GM21528 (cell line): ENCODE measurements at regions not wholly inside any gene's neighbourhood (a gene's known extent, or its start where the extent isn't known, plus 50 kb on each side); places are given as distances from the start of the nearest gene placed in this dataset.

Experiments used
- ATAC-seq: cut with Tn5 transposase; IDR thresholded peaks from one replicate; pipeline ENCODE4 v1.9.1; 2021; ENCODE audit warnings: mild to moderate bottlenecking, moderate library complexity; ENCODE audit not compliant: unreplicated experiment, low FRiP score

- ATAC-seq = no peak
Measured at GRCh38 chr9:16322849-16323248, 547.6 kb downstream of the BNC2 start.

DNA sequence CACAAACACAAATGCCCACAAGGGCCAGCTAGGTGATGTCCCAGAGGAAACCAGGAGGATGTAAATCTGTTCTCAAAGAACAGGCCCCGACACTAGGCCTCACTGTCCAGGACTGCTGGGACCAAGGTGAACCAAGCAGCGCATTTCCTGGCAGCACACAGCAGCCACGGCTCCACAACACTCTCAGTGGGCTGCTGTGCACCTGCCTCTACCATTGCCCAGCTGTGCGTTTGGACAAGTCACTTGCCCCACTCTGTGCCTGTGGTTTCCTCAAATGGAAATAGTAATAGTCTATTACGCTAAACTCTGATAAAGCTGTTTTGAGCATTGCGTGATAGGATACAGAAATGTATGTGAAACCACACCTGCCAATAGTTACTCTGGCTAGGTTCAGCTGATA is 544.5 kb downstream of the BNC2 start:
- ATAC-seq = no peak

- ATAC-seq = no peak
Measured at GRCh38 chr9:16328349-16328748, 542.1 kb downstream of the BNC2 start.

DNA sequence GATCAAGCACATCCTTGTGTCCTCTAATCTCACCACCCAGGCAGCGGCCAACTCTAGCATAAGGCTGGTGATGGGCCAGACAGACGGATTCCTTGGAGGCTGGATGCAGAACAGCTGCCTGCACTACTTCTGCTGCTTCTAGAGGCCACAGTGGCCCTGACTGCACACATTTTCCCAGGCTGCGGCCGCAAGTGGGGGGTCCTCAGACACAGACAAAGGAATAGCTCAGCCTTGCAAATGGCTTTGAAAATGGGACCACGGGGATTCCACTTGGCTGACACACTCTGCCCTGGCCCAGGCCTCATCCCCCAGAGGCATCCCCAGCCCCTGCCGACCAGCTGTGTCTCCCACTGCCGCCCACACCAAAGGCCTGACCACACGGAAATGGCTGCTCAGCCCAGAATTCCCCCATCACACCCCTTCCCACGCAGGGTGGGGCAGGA is 540.8 kb downstream of the BNC2 start:
- ATAC-seq = no peak

DNA sequence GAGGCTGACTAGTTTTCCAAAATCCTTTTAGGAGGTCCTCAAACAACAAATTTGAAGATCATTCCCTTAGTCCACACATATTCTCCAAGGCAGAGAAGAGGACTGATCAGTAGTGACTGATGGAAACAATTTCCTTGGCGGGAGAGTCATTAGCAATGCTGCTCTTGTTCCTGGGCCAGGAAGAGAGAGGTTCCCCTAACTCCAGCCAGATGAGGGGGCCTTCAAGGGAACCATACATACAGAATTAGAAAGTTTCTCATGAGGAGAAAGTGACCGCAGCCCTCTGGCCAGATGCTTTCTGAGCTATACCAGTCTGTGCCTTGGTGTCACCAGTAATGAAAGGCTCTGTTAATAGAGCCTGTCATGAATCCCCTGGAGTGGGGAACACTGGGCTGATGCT is 539.4 kb downstream of the BNC2 start:
- ATAC-seq = no peak

DNA sequence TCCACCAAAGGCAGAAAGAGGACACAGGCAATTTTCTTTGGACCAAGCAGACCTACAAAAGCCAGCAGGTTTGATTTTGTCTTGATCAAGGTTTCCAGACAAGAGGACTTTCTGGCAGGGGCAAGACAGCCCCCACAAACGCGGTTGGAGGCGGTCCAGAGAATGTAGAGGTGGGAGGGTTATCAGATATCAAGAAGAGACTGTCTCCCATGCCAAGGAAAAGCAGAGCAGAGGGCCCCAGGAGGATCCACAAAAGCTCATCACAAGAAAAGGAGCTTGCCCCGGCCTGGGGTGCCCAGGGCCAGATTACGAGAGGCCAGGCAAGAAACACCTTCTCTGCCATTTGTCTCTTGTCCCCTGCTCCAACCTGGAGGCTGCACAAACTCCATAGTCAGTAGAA is 538.9 kb downstream of the BNC2 start:
- ATAC-seq = no peak

- ATAC-seq = no peak
Measured at GRCh38 chr9:16333691-16334090, 536.8 kb downstream of the BNC2 start.

DNA sequence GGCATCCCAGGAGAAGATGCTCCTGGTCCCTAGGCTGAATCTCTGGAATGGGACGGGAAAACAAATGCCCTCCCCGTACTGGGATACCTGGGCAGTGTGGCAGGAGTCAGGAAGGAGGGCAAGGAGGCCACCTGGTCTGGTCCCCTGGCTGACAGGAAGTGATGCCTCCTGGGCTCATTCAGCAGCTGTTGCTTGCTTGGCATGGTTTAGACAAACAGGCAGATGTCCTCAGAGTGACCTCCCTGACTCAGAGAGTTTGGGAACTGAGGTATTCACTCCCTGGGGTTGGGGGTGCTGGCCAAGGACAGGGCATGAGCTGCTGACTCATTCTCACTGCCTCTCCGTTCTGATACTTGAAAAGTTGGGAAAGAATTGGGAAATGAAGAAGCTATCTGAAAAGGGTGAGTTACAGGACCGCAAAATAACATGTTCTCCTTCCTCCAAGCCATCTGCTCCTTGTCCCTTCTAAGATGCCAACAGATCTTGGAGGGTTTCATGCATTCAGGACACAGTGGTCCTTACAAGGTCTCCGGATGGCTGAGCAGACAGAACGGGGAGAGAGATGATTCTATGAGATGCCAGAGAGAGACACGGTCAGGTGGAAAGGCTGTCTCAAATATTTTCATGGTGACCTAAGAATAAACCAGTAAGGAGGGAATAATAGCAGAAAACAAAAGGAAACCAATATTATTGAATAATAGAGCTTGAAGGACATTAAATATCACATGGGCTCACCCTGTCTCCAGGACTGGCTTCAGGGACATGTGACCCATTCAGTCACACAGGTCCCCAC is 534.5 kb downstream of the BNC2 start:
- ATAC-seq = no peak

- ATAC-seq = no peak
Measured at GRCh38 chr9:16336833-16337232, 533.6 kb downstream of the BNC2 start.

DNA sequence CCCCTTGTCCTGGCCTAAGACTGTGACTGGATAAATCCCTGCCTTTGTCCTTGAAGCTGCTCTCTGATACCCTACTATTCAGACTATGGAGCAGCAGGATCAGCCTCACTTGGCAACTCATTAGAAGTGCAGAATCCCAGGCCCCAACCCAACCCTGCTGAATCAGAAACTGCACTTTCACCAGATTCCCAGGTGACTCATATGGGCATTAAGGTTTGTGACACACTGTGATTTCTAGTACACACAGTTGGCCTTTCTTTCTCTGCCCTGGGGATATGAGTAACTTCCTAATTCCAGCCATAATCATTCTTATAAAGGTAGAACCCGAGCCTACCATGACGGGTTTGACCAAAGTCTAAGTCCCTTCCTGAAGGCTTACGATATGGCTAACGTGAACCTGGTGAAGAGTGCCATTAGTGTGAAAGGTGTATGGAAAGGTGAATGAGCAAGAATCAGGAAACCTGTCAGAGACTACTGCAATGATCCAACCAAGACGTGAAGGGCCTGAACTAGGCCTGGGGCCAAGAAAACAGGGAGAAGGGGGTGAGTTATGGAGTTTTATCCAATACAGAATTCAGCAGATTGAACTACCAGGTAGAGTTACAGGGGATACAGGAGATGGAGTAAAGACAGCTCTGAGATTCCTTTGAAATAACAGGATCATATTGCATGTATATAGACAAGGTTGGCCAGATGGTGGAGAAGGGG is 533.0 kb downstream of the BNC2 start:
- no peak for ATAC-seq

DNA sequence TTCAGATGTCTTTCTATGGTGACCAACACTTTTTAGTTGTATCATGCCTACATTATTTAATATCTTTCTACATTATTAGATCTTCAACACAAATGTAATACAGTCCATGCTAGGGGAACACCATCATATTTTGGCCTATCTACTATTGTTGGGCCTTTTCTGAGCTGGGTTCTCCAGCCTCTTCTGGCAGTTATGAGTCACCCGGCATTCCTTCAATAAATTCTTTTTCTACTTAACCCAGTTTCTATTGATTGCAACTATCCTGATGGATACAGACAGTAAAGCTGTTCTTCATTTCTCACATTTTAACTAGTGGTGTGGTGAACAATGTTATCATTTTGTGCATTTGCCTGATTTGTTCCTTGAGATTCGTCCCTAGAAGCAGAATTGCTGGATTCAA is 529.3 kb downstream of the BNC2 start:
- no peak for ATAC-seq

GRCh38 chr9:16342246-16343020 is 528.0 kb downstream of the BNC2 start:
- ATAC-seq = no peak

- no peak for ATAC-seq
Measured at GRCh38 chr9:16343249-16344237, 526.9 kb downstream of the BNC2 start.

GRCh38 chr9:16344343-16344742 is 526.1 kb downstream of the BNC2 start:
- no peak for ATAC-seq

- no peak for ATAC-seq
Measured at GRCh38 chr9:16345902-16346301, 524.6 kb downstream of the BNC2 start.

DNA sequence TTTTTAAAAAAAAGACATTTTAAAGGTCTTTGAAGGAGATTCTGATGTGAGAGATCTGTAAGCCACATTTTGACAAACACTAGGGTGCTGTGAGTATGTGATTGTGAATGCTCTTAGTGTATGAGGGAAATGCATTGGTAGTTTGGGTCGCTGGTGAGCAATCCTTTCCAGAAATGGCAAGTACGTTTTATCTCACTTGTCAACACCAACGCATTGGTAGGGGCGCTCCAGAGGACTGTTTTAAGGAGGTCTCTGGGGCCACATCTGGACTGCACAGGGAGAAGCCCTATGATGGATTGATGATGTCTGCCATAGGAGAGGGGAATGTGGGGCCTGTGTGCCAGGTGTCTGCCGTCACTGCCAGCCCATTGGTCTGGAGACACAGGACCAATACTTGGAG is 522.6 kb downstream of the BNC2 start:
- no peak for ATAC-seq

DNA sequence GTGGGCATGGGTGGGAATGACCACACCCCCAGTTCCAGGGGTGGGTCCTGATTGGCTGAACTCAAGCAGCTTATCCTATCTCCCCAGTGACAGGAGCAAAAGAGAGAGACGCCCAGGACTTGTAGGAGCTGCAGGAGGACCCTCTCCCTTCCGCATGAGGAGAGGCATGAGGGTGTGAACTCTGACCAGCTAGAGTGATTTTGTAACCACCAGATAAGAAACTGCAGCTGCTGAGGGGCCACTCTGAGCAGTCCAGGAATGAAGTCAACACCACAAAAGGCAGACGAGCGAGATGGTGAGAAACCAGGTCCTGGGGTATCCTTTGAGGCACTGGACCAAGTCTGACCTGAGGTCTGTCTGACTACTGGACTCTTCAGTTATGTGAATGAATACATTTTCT is 521.9 kb downstream of the BNC2 start:
- ATAC-seq = no peak

- ATAC-seq = no peak
Measured at GRCh38 chr9:16352251-16352650, 518.2 kb downstream of the BNC2 start.

GRCh38 chr9:16352791-16353401 is 517.6 kb downstream of the BNC2 start:
- ATAC-seq = no peak
